ENCODE measurements at regions not wholly inside any gene's neighbourhood (a gene's known extent, or its start where the extent isn't known, plus 50 kb on each side); places are given as distances from the start of the nearest gene placed in this dataset.

DNA sequence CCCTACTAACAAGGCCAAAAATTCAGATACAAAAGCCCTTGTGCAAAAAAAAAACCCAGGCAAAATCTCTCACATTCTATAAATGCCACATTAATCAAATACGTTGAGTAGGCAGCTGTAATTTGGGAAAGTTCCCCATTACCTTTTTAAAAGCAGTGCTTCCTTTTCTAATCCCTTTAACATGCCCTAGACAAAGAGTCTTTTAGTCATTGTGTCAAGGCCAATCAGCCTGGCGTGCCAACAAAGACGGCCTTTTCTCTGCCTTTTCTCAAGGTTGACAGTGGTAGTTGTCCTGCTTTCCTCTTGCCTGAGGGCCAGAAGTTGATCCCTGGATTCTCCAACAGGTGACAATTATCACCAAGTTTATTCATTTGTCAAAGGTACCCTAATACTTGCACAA is 62.5 kb upstream of the METAP2 start:
- DNase-seq, result no peak

DNA sequence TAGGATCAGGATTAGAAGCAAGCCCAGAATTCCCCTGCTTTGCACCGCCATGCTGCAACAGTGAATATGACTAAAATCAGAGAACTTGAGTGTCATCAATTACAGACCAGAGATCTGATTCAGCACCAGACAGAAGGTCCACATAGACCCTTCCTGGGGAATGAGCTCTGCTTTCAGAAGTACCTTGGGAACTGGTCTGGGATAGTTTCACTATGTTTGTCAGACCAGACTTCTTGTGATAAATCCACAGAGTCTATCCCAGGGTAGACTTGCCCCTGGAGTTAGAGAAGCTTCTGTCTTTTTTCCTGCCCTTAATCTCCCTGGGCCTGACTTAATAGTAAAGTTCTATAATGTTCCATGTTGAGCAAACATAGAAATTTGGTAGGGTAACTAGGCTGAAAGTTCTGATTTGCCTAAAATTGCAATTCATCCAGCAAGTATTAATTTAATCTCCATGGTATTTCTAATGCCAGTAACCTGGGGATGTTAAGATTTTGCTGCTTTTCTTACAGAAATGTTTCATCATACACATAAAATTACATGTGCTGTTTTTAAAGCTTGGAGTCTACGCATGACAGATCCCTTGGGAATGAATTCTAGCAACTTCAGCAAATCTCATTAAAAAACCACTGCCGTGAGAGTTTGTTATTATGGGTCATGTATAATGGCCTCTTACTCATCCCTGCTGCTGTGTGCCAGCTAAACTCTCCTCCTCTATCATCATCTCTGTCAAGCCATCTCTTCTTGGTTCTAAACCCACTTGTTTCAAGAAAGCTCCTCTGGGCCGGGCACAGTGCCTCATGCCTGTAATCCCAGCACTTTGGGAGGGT is 61.3 kb upstream of the METAP2 start:
- DNase-seq, result no peak

DNA sequence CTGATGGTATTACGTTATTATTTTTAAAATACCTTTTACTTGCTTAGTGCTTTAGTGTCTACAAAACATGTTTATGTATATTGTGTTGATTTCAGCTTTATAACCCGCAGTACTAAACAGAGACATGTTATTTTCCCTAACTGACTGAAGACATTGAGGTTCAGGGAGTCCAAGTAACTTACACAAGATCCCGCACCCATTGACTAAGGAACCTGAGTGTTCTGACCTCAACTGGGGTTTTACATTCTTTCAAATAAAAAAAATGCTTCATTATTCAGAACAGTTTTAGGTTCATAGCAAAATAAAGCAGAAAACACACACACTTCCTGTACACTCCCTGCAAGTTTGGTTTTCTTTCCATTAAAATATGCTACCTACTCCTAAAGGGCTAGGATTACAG is 60.4 kb upstream of the METAP2 start:
- DNase-seq, result no peak

DNA sequence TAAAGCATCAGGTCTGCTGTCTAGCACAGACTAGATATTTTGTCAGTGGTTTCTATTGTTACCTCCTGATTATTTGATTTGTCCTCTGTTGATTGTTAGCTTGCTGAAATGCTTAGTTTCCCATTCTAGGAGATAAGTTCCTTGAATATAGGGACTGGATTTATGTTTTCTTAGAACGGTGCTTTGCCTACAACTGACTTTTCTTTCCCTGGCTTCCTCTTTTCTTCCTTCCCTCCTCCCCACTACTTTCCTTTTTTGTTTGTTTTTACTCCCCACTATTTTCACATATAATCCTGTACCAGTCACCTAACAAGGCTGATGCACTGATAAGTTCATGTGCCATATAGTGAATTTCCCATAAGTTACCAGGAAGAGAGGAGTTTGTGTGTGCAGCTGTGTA is 58.5 kb upstream of the METAP2 start:
- no peak for DNase-seq

DNA sequence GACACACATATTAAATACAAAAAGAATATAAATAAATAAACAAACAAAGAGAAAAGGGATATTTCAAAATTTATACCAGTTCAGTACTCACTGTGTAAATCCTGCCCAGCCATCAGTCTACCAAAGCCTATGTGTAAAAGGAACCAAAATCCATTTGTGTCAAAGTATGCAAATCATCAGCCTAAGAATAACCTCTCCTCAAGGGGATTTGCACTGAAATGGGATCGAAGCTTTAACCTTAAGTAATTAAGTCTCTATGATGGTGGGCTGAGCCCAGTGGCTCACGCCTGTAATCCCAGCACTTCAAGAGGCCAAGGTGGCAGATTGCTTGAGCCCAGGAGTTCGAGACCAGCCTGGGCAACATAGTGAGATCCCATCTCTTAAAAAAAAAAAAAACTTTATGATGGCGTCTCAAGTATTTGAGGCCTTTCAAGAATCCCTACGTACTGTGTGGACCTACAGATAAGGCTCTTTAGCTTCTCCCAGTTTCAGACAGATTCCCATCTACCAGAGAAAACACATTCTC is 57.8 kb upstream of the METAP2 start:
- no peak for DNase-seq

DNA sequence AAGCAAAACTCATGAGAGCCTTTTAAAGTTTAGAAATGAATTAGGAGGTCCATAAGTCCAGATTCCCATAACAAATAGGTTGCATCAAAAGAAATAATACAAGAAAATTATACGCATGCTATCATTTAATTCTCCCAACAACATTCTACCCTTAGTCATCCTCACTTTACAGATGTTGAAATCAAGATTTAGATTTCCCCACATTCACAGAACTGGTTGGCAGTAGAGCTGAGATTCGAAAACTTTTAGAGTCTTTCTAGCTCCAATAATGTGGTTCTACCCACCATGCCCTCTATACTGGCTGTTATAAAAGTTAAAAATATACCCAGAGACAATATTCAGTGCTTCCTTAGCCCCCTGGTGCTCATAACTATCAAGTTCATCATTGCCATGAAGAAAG is 56.6 kb upstream of the METAP2 start:
- no peak for DNase-seq

DNA sequence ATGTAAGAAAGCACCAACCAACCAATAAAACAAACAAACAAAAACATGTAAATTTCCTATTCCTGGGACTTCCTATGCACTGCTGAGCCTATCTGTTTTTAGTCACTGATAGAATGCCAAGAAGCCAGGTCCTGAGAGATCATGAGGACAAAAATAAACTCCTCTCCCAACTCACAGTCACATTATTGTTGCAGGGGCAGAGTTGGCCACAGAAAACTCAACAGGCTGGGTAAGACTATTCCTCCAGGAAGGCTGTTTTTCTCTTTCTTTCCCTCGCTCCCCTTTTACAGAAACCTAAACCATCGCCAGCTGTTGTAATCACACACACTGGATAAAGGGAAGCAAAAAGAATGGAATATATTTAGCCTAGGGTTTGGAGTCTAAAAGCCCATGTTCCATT is 55.8 kb upstream of the METAP2 start:
- peak; percentile 61 for DNase-seq

All from tongue (tissue), 1 donor.